HCEC 1CT (cell line): ENCODE measurements at regions not wholly inside any gene's neighbourhood (a gene's known extent, or its start where the extent isn't known, plus 50 kb on each side); places are given as distances from the start of the nearest gene placed in this dataset.
"Not testable (repeated sequence)": the region's sequence is repeated elsewhere in the genome, so short reads cannot be mapped to it uniquely, and the experiment has no call there.

ENCODE experiments used
- DNase-seq: peaks from one replicate; pipeline ENCODE4 v3.0.0-alpha.2; 2017

DNA sequence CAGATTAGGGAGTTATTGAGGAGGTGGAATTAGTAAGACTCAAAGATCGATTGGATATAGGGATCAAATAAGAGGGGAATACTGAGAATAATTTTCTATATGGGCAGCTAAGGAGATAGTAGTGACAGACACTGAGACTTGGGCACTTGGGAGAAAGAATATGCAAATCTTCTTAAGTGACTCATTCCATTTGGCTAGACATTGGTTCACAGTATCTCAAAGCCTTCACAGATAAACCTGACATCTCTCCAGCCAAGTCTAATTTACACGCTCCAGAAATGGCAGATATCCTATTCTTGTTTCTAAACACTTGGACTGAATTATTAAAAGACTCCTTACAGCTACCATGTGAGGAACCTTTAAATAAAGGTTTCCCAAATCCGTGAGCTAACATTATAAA is 104.6 kb upstream of the ADAMTS9 start:
- DNase-seq: no peak

DNA sequence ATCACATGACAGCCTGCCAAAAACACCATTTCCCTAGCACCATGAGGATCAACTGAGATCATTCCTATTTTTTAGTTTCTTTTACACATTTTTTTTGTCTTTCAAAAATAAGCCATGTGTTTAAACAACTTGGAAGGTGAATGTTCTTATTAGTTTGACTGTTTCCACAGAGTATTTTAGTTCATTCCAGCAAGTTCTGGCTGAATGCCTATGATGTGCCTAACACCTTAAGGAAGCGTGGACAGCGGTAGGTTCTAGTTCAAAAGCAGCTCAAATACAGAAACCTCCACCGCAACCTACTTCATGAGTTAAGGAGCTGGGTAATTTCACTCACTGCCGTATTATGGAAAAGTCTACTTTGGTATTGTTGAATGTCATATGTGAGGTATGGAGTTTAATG is 101.3 kb upstream of the ADAMTS9 start:
- no peak for DNase-seq

DNA sequence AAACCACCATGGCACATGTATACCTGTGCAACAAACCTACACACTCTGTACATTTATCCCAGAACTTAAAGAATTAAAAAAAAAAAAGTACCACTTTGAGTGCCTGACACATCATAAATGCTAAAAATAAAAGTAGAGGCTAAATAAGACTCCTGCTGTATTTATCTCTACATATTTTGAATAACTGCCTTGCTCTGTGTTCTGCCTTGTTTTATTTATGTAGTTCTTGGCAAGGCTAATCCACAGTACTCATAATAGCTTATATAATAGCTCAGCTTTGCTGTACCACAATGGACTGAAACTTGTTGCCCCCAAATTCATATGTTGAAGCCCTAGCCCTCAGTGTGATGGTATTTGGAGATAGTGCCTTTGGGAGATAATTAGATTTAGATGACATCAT is 95.4 kb upstream of the ADAMTS9 start:
- no peak for DNase-seq

DNA sequence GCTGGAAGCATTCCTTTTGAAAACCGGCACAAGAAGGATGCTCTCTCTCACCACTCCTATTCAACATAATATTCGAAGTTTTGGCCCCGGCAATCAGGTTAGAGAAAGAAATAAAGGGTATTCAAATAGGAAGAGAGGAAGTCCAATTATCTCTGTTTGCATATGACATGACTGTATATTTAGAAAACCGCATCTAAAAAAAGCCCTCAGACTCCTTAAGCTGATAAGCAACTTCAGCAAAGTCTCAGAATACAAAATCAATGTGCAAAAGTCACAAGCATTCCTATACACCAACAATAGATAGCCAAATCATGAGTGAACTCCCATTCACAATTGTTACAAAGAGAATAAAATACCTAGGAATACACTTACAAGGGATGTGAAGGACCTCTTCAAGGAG is 93.1 kb upstream of the ADAMTS9 start:
- DNase-seq: not testable (repeated sequence)

DNA sequence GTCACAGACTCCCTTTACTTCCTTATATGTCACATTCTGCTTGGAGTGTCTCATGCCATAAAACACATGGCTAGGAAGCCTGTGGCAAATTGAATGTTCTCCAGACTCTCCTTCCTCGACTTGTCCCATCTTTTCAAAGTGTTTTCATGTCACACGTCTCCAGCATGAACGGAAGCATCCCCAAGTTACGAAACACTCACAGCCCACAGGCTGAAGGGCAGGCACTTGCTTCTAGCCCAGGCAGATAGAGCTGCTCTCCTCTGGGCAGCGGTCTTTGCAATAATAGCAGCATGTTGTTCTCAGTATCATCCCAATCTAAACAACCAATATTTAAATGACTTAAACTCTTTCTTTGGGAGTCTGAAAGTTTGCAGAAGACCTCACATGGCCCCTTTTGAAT is 85.3 kb upstream of the ADAMTS9 start:
- DNase-seq: no peak

DNA sequence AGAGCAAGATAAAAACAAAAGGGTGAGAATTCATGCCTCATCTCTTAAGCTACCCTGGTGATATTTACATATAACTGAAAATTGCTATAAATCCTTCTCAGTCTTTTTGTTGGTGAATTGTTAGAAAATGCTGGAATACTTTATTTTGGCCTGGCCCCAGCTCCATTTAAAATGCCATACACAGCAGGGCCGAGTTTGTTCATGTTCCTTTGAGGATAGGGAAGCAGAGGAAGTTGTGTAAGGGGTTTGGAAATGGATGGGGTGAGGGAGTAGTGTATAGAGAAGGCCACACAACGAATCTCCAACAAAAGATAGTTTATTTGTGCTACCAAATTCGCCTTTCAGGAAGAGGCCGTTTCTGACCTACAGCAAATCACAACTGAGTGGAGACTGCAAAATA is 78.6 kb upstream of the ADAMTS9 start:
- DNase-seq: no peak

DNA sequence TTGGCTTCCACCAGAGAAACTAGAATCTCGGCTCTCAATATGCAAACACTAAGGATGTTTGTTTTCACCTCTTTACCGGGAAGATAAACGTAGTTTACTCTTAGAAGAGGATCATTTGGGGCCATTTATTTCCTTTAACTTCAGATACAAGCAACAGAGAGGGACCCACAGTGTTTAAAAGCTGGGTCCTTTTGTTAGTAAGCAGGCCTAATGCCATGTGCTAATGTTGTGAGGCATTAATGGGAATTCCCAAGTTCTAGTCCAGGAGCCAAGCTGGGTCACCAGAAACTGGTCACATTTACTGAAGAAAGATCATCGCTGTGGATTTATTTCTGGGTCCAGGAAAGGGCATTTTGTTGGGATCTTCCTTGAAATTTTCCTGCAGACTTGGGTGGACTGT is 78.1 kb upstream of the ADAMTS9 start:
- DNase-seq: no peak

DNA sequence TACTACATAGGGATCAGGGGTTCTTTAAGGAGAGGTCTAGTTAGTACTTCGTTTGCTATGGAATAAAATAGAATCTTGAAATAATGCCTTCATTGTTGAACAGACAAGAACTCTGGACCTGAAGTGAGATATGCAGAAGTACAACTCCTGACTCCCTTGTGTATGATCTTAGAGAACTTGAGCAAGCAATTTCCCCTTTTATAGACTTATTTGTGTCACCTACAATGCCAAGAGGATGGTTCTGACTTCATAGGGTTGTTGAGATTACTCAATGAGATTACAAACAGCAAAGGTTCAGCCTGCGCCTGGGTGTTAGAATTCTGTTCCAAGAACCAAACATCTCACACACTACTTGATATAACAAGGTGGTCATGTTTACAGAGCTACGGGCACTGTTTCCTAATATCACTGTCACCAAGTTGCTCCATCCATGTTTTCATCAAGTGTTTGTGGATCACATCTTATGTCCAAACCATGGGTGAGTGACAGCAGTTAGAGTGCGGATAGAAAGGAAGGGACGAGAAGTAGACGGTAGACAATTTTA is 76.7 kb upstream of the ADAMTS9 start:
- no peak for DNase-seq

DNA sequence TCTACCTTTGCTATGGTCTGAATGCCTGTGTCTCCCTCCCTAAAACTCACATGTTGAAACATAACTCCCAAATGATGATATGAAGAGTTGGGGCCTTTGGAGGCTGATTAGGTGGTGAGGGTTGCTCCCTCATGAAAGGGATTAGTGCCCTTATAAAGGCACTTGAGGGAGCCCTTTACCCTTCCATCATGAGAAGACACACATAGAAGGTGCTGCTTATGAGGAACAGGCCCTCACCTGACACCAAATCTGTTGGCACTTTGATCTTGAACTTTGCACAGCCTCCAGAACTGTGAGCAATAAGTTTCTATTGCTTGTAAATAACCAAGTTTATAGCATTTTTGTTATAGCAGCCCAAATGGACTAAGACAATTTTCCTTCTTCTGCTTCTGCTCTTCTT is 76.2 kb upstream of the ADAMTS9 start:
- no peak for DNase-seq

DNA sequence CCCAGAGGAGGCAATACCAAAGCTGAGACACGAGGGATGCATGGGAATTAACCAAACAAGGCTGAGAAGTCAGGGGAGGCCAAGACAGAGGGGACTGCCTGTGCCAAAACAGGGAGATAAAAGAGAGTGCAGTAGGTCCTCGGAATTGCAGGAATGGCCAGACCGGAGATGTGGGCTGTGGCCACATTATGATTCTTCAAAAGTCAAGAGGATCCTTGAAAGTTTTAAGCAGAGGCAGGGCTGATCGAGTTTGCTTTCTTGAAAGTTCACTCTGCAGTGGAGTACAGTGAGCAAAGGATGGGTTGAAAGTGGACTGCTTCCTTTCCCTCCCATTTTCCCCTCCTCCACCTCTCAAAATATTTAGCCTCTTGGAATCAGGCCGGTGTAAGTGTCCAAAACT is 73.9 kb upstream of the ADAMTS9 start:
- DNase-seq: no peak

DNA sequence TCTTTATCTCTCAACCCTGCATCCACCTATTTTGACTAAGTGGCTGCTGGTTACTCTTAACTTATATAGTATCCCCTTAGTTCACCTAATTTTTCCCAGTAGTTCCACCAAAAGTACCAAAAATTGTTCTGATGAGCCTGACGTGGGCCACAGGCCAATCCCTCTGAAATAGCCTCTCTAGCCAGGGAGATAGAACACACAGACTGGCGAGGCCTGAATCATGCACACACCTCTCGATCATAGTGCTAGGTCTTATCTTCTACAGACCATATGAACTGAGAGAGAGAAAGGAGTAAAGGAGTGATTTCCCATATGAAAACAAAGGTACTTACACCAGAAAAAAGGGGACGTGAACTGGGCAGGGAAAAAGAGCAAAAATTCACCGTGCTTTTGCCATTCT is 72.5 kb upstream of the ADAMTS9 start:
- DNase-seq: no peak

DNA sequence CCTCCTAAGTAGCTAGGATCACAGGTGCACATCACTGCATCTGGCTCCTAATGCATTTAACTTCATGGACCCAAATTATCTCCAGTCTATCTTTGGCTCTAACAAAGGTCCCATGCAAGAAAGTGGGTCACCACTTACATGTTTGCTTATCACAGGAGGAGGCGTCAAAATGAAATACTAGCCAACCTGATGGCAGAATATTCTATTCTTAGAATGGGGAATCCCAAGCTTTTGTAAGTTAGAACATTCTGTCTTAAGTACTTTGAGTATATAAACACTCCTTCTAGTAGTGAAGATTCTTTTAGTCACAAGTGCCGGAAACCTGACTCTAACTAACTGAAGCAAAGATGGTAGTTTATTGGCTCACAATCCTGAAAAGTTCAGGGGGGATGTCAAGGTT is 72.0 kb upstream of the ADAMTS9 start:
- no peak for DNase-seq

DNA sequence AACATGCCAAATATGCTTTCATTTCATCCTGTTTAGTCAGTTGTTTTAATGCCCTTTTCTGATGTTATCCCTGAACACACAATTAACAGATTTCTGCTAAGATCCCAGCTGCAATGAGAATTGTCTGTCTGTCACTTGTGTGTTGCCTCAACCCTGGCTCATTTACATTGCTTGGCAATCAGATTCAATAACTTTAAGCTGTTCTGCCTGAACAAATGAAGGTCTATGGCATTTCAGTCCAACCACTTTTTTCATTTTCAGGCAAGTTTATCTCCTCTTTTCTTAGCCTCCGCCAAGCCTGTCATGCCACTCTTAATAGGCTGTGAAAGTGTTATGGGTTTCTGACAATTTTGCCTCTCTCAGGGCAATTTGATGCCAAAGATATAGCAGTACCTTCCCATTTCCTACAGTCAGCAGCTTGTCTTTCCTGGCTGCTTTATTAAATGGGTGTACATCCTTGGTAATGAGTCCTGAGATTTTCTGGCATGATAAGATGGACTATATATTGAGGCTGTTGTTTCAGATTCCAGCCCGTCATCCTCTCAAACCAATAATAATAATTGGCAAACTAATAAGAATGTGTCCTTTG is 68.7 kb upstream of the ADAMTS9 start:
- DNase-seq: no peak

DNA sequence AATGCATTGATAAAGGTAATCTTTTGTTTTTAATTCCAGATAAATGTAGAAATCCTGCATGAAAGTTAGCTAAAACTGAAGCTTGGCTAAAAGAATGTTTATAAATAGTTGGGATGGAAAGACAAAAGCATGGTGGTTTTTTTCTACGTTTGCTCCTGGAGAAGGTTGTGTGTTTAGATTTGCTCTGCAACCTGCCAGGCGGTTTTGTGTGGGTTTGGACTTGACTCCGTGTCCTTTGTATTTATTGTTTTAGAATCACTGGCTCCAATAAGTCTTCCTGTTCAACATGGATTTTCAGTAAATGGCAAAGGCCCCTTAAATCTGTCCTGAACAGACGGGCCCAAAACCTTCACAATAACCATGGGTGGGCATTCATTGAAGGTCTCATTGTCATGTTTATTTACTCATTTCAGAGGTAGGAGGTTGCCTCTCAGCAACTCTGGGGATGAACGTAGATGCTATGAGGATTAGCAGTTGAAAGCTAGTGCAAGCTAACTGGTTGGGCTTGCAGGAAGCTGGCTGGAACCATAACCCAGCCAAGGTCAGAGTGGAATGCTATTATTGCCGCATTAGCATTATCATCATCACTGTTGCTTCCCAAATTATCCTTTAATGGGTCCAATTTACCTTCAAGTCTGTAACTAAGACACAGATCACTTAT is 60.6 kb upstream of the ADAMTS9 start:
- no peak for DNase-seq

DNA sequence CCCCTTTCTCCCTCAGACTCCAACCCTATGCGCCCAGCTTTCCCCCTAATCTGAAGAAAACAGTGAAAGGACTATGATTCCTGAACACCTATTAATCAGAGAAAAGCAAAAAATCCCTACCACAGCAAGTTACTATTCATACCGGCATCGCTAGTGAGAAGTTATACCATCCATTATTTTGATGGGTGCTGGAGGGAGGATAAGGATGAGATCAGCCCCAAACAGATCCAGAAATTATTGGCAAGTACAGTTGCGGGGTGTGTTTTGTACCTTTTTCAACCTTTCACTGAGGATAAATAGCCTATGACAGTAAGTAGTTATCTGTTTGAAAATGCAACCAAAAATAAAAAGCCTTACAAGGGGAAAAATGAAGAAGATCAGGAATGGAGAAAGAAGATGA is 59.9 kb upstream of the ADAMTS9 start:
- no peak for DNase-seq

DNA sequence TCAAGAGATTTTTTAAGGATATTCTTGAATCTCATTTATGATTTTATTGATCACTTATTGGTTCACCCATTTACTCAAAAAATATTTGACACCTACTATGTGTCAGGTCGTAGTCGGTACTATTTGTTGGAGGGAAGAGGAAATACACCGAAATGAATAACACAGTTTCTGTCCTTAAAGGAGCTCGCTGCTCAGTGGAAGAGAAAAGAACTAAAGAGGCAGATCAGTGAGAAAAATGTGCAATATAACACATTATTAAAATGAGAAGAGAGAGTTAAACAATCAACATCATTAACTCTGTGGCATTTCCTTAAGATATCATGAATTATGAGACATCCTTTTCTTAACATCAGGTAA is 56.1 kb upstream of the ADAMTS9 start:
- DNase-seq: no peak

DNA sequence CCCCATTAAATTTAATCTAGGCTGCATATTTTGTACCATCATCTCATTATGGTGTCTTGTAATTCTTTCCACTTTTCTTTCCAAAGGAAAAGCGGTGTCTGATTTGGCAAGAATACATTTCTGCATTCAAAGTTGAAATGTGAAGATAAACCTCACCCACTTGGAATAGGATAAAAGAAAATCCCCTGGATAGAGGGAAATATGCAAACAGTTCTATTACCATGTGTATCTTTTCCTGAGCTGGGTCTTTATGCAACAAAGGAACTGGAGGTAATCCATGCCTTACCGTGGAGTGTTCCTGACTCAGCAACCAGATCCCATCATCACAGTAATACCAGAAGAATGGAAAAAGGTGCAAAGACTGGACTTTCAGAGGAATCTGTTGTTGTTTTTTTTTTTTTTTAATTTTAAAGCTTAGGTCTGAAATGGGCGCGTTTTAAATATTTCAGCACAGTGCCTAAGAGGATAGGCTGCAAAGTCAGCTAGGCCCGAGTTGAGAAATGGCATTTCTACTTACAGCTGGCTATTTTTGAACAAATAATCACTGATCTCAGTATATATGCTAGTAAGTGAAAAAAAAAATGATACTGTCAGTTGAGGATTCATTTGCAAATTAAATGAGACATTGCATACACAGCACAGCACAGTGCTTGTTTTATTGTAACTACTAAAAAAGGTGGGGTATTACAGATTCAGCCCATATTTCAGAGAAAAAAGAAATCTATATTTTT is 55.5 kb upstream of the ADAMTS9 start:
- no peak for DNase-seq

DNA sequence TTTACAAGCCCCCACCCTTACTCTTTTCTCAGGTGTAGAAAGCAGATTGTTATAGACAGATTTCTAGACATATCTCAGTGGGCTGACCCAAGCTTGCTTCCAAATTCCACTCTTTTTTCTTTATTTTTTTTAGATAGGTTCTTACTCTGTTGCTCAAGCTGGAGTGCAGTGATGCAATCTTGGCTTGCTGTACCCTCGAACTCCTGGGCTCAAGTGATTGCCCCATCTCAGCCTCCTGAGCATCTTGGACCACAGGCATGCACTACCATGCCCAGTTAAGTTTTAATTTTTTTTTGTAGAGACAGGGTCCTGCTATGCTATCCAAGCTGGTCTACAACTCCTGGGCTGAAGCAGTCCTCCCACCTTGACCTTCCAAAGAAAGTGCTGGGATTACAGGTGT is 53.5 kb upstream of the ADAMTS9 start:
- DNase-seq: no peak

DNA sequence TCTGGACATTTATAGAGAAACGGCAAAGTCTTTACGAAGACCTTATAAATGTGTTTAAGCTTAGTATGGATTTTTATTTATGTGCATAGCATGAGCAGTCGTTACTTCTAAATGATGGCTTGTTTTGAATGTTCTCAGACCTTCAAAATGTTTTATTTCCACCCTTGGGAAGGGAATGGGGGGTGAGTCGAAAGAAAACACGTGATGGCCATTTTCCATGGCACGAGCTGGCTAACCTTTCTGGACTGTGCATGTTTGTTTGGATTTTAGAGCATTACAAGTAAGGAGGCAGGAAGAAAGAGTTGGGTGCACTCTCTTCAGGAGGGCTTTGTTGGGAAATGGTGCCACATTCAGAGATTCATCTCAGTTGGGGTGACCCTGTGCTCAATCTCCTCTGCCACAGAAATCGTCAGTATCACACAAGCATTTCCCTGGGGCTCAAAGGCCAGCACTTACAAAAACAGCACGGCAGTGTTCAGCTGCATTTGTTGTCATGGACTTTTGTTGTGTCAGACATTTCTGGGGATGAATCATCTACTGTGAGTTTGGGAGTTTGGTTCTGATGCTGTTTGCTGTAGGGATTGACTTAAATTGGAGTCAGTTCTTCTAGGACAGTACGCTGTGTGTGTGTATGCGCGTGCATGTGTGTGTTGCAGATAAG is 52.3 kb upstream of the ADAMTS9 start:
- no peak for DNase-seq
